ENCODE measurements at regions not wholly inside any gene's neighbourhood (a gene's known extent, or its start where the extent isn't known, plus 50 kb on each side); places are given as distances from the start of the nearest gene placed in this dataset.

GRCh38 chr18:22796113-22796512 is 137.0 kb upstream of the RBBP8 start:
- ATAC-seq = no peak
- Histone ChIP-seq H3K9me3 (replicated peaks; ENCODE audit: control insufficient read depth, insufficient read depth, low read length) (no peaks in the 10 kb centered on the region), H4K20me1 (ENCODE audit: control insufficient read depth, insufficient read depth) (no peaks in the 10 kb centered on the region), H3K9ac (ENCODE audit: control insufficient read depth, insufficient read depth, low read length) (no peak overlapping the region), H3K4me1 (ENCODE audit: control insufficient read depth, insufficient read depth, low read length) (no peaks in the 10 kb centered on the region; the same call in 1 of the 2 replicates), H3K27ac (ENCODE audit: control insufficient read depth, insufficient read depth) (no peak overlapping the region), H3K79me2 (ENCODE audit: control insufficient read depth, insufficient read depth, low read length) (no peaks in the 10 kb centered on the region), H3K4me3 (no peak overlapping the region), H3K36me3 (ENCODE audit: control insufficient read depth in 2 of 2, insufficient read depth in 2 of 2, low read length in 1 of 2) (no peaks in the 10 kb centered on the region), H3K4me2 (ENCODE audit: control insufficient read depth, insufficient read depth) (no peak overlapping the region), H3K27me3 (replicated peaks in 1 of 2; ENCODE audit: control insufficient read depth in 2 of 2, insufficient read depth in 2 of 2, low read length in 1 of 2) (no peaks in the 10 kb centered on the region; a peak in 1 of 4 replicates), H2AFZ (ENCODE audit: control insufficient read depth, low read depth, low read length) (no peak overlapping the region)
- ChIA-PET CTCF (interaction anchor here (0.6 kb wide), 3 partner anchors 20 to 1042 kb away, joined by 3 read pairs; no protein-coding TSS in a partner anchor), RAD21 (ENCODE audit: unreplicated experiment) (interaction anchor here (1.1 kb wide), 1 partner anchor 20 kb away, joined by 3 read pairs; no protein-coding TSS in a partner anchor), POLR2A (no interaction called here), SMC1A (ENCODE audit: uncharacterized antibody, unreplicated experiment) (interaction anchor here (0.6 kb wide), 1 partner anchor 1067 kb away, joined by 4 read pairs; no protein-coding TSS in a partner anchor)
- 22% methylated on average over 4 of the region's 4 CpGs for WGBS (ENCODE audit: insufficient coverage, insufficient replicate concordance, low lambda C conversion rate, missing lambda C conversion rate)
- BruUV-seq (replicated peaks) = no TSS peak
- no peak for FAIRE-seq
- no peak for DNase-seq (ENCODE audit: low read depth, low spot score)
- in situ Hi-C loops (cut with MboI) (no loop called here), intact Hi-C loops (cut with micrococcal nuclease; ENCODE audit: unreplicated experiment) (loop anchor here (5.0 to 10.0 kb wide), 5 partner anchors 136 to 709 kb away; partner anchors contain the start of genes RBBP8 and RMC1)
- TF ChIP-seq ZSCAN29 (IDR thresholded peaks at IDR 0.05) = no peak
- no peak for TF ChIP-seq CHD4 (IDR thresholded peaks at IDR 0.05)

GRCh38 chr18:22800551-22800951 is 132.6 kb upstream of the RBBP8 start:
- in situ Hi-C loops (cut with MboI) = loop anchor here (5.0 kb wide), 1 partner anchor 182 kb away; no protein-coding TSS in a partner anchor
- CTCF ChIA-PET = interaction anchor here (0.5 to 5.4 kb wide), 14 partner anchors 11 to 611 kb away, joined by 3 to 63 read pairs (median 8); no protein-coding TSS in a partner anchor
- FAIRE-seq (no peak), ATAC-seq (no peak), DNase-seq (ENCODE audit: low read depth, low spot score) (no peak)
- Histone ChIP-seq H3K36me3 (ENCODE audit: control insufficient read depth in 2 of 2, insufficient read depth in 2 of 2, low read length in 1 of 2) (no peaks in the 10 kb centered on the region), H3K27ac (ENCODE audit: control insufficient read depth, insufficient read depth) (no peak overlapping the region), H3K4me1 (ENCODE audit: control insufficient read depth, insufficient read depth, low read length) (no peaks in the 10 kb centered on the region; the same call in 1 of the 2 replicates), H3K4me3 (no peak overlapping the region), H4K20me1 (ENCODE audit: control insufficient read depth, insufficient read depth) (no peaks in the 10 kb centered on the region), H3K9ac (ENCODE audit: control insufficient read depth, insufficient read depth, low read length) (no peak overlapping the region), H2AFZ (ENCODE audit: control insufficient read depth, low read depth, low read length) (no peak overlapping the region), H3K27me3 (replicated peaks in 1 of 2; ENCODE audit: control insufficient read depth in 2 of 2, insufficient read depth in 2 of 2, low read length in 1 of 2) (no peaks in the 10 kb centered on the region), H3K79me2 (ENCODE audit: control insufficient read depth, insufficient read depth, low read length) (no peaks in the 10 kb centered on the region), H3K9me3 (replicated peaks; ENCODE audit: control insufficient read depth, insufficient read depth, low read length) (no peaks in the 10 kb centered on the region), H3K4me2 (ENCODE audit: control insufficient read depth, insufficient read depth) (no peak overlapping the region)
- POLR2A ChIA-PET = no interaction called here
- 57% methylated on average over 7 of the region's 7 CpGs for WGBS (ENCODE audit: insufficient coverage, insufficient replicate concordance, low lambda C conversion rate, missing lambda C conversion rate)
- no TSS peak for BruUV-seq (replicated peaks)
- SMC1A ChIA-PET (ENCODE audit: uncharacterized antibody, unreplicated experiment) = interaction anchor here (0.9 to 6.0 kb wide), 13 partner anchors 8 to 902 kb away, joined by 3 to 49 read pairs (median 4); no protein-coding TSS in a partner anchor
- RAD21 ChIA-PET (ENCODE audit: unreplicated experiment) = interaction anchor here (1.2 to 4.2 kb wide), 8 partner anchors 17 to 1120 kb away, joined by 3 to 39 read pairs (median 6); no protein-coding TSS in a partner anchor
- TF ChIP-seq POLR2AphosphoS2 (IDR thresholded peaks at IDR 0.05; ENCODE audit: low read depth, low read length) (no peak), JUND (IDR thresholded peaks at IDR 0.05; ENCODE audit: low read depth, low read length) (no peak), PAX5 (IDR thresholded peaks at IDR 0.05; ENCODE audit: borderline replicate concordance, low read depth, low read length) (no peak), CEBPB (IDR thresholded peaks at IDR 0.05; ENCODE audit: borderline replicate concordance in 1 of 2, low read depth in 2 of 2, low read length in 2 of 2) (0 out of 4 replicates have a peak, but pooled peaks of 1 of the 2 experiments have one; percentile 38), ZBTB11 (CRISPR knock-in tag; IDR thresholded peaks at IDR 0.05) (no peak)
- intact Hi-C loops (cut with micrococcal nuclease; ENCODE audit: unreplicated experiment) = no loop called here

All from GM12878 (cell line).